NCI-H524 (cell line): ENCODE measurements at regions not wholly inside any gene's neighbourhood (a gene's known extent, or its start where the extent isn't known, plus 50 kb on each side); places are given as distances from the start of the nearest gene placed in this dataset.

Source experiments
- DNase-seq, 2 experiments: peaks; one replicate each; lab custom pipeline; 2025; lab: John Stamatoyannopoulos, UW

DNA sequence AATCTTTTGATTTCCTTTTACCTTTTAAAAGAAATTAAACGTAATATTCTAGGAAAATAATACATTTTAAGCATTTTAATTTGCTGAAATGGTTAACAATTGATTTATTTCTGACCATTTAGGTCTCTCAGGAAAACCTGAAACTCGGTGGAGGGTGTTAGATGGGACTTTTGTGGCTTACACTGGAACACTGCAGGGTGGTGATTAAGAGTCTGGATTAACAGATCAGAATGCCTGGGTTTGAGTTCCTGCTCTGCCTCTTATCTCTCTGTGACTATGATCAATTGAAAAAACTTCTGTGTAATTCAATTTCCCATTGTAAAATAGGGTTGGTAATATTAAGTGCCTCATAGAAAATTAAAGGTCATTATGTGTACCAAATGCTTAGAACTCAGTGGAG is 168.7 kb downstream of the UBE2E3 start:
- DNase-seq = no peak

DNA sequence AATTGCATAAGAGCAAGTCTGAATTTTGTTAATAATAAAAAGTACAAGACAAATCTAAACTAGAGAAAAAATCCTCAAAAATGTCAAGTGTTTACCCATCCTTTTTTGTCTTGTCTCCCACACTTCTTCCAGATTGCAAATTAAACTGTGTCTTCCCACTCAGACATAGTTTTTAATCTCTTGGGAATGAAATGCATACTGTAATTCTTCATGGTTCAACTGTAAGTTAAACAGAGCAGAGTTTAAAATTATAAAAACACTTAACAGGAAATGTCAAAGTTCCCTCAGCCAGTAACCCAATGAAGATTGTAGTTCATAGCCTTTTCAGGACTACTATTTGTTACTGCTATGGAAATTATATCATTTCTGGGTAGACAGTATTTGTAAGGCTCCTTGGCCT is 171.8 kb downstream of the UBE2E3 start:
- no peak for DNase-seq

DNA sequence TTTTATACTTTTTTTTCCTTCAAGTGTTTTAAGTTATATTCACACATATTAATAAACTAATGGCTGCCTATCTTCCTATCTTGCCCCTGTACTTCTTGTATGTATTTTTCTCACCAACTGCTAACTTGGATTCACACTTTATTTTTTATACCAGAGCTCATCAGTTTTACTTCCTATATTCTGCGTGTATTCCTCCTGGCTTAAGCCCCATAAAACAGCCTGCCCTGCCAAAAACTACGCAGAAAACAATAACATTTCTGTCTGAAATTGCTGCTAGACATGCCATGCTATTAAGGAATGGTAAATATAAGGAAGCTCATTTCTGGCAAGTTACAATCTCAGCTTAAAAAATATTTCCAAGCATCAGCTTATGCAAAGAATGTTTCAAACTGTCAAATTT is 172.3 kb downstream of the UBE2E3 start:
- no peak for DNase-seq

DNA sequence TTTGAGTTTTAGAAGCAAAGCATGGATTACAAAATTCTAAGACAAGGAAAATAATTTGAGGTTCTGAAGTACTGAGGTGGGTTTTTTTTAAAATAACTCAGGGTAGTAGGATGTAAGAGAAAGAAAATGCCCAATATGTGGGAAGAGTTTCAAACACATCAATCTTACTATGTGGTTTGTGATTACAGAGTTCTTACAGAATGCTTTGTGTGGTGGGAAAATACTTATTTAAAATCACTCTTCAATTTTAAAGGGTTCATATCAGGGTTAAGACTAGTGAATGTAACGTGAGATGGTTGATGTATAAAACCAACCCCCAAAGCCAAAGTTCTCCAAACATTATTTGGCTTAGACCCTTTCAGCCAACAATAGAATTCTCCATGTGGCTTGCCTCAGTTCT is 173.5 kb downstream of the UBE2E3 start:
- DNase-seq = no peak

DNA sequence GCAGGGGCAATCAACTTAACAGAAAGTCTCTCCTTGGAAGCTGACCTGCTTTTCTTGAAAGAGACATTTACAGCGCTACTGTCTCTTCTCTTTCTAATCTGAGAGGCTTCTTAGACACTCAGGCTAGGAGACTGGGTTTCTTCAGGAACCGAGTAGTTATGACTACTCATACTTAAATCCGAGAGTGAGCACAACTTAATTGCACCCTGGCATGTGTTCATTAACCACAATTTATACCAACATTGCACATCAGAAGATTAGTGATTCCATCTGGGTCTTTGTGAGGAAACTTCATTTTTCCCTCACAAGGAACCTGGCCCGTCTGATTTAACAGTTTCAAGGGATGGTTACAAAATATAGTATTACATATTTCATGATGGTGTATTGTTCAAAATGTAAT is 176.9 kb downstream of the UBE2E3 start:
- no peak for DNase-seq

DNA sequence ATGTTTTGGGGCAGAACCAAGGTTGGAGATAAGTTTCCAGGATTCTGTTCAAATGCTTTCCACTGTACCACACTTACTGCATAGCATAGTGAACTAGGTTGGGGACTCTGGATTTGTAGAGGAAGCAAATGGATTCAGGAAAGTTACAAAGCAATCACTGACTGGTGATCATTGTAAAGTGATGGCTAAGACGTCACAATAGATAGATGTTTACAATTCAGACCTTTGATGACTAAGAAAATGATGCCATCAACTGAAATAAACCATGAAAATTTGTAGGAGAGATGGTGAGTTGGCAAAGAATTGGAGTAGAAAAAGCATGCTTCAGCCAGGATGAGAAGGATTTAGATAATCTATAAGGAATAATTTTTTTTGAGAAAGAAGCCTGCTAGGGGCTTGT is 178.0 kb downstream of the UBE2E3 start:
- DNase-seq = no peak

DNA sequence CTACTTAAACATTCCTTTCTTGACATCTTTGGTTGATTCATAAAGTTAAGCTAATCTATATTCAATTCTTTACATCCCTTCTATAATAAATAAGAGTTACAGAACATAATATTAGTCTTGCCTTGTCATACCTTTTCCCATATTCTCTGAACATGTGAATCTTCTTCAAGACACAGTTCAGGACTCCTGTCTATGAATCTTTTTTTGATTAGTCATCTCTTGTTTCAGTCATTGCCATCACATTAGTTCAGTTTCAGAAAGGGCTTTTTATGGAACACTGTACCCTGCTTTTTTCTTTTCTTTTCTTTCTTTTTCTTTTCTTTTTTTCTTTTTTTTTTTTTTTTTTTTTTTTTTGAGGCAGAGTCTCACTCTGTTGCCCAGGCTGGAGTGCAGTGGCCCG is 181.2 kb downstream of the UBE2E3 start:
- no peak for DNase-seq

DNA sequence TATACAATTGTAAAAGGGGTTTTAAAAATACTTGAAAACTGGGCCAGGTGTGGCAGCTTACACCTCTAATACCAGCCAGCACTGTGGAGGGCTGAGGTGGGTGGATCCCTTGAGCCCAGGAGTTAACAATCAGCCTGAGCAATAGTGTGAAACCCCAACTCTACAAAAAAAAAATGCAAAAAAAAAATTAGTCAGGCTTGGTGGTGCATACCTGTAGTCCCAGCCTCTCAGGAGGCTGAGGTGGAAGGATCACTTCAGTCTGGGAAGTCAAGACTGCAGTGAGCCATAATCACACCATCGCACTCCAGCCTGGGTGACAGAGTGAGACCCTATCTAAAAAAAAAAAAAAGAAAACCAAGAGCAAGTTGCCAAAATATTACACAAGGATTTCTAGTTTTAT is 182.7 kb downstream of the UBE2E3 start:
- no peak for DNase-seq

DNA sequence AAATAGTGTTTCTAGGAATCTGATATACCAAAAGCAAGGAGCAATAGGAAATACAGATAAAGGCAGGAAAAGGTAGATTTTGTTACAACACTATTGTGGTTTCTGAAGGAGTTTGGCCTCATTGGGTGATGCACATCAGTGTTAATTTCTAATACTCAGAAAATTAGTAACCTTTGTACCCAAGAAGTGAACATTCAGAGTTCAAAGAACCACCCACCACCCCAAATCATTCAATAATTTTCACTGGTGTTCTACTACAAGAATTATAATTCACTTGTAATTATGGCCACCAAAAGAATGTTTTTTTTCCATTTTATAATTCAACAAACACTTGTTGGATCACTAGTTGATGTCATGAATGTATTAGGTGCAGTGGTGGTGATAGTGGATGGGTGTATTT is 183.3 kb downstream of the UBE2E3 start:
- DNase-seq = no peak

DNA sequence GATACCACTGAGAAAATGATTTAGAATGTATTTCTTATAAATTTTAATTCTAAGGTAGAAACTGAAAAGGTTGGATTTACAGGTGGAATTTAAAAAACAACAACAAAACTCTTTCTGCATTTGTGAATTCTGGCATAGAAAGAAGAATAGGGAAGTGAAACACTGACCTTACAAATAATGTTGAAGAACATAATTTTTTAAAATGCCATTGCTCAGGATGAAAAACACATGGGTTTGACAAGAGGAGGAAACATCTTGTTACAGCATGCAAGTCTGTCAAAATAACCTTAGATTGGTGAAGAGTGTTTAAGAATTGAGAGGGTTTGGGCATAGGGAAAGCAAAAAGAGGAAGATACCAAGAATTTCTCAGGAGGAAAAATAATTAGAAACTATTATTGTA is 184.3 kb downstream of the UBE2E3 start:
- DNase-seq = no peak

DNA sequence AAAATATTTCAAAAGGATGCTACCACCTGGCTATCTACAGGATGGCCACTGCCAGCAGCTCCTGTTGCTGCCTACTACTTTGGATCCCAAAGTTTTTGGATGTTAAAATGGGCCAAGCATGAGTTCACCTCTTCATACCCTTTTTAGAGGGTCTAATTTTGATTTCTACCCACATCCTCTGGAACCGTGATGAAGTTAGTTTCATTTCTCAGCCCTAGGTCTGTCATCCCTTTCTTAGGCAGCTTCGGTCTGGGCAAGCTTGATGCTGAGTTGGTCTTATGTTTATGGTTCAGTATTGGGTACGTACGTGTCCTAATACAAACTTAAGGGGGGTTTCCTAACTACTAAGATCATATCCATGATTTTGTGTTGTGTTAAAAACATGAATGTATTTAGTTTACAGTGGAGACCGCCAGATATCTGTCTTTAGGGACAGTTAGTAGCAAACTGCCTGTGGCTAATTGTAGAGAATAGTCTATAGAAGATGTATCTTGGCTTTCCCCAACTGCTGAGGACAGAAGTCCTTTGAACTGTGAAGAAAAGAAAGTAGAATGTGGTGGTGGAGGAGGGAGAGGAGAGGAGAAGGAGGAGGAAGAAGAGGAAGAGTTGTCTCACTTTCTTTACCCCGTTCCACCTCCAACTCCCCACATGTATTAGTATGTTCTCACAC is 184.9 kb downstream of the UBE2E3 start:
- no peak for DNase-seq

DNA sequence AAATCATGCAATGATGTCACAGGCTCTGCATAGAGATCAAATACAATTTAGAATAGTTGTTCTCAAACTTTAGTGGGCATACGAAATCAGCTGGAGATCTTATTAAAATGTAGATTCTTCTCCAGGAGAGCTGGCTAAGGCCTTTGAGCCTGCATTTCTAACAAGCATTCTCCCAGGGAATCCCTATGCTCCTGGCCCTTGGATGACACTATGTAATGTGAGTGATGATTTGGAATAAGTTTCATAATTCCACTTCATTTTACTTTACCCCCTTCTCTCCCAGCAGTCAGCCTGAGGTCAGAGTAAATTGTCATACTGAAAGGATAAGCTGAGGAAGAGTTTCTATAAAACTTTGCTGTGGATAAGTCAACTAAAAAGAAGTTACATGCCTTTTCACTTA is 189.1 kb downstream of the UBE2E3 start:
- no peak for DNase-seq

DNA sequence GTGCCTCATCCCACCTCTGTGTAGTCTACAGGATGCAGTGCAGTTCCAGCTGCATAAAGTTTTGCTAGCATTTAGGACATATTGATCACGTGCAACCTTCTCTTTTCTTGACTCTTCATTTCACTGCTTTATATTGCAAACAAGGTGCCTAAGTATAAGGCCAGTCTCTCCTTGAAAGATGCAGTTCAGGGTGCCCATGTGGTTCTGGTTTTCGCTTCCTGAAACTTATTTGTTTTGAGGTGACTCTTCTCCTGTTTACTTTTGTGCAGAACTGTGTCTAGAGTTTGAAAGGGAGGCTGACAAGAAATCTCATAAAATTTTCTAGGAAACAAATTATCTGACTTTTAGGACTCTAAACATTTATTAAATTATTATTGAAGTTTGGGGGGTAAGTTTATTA is 189.9 kb downstream of the UBE2E3 start:
- DNase-seq = no peak

DNA sequence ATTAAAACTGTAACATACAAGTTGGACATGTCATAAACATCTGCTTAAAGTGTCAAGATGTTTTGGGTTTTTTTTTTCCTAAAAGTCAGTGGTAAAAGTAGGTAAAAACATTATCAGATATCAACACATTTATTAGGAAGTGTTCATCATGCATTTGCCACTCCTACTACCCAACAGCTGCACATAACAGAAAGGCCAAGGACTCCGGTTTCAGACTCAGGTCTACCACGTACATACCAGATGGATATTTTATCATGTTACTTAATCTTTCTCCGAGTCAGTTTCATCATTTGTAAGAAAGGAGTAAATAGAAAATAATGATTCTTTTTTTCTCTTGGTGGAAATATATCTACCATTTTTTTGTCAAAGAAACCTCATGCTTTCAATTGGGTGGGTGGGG is 192.3 kb downstream of the UBE2E3 start:
- peak in 1 of 2 experiments; percentile 59 for DNase-seq

DNA sequence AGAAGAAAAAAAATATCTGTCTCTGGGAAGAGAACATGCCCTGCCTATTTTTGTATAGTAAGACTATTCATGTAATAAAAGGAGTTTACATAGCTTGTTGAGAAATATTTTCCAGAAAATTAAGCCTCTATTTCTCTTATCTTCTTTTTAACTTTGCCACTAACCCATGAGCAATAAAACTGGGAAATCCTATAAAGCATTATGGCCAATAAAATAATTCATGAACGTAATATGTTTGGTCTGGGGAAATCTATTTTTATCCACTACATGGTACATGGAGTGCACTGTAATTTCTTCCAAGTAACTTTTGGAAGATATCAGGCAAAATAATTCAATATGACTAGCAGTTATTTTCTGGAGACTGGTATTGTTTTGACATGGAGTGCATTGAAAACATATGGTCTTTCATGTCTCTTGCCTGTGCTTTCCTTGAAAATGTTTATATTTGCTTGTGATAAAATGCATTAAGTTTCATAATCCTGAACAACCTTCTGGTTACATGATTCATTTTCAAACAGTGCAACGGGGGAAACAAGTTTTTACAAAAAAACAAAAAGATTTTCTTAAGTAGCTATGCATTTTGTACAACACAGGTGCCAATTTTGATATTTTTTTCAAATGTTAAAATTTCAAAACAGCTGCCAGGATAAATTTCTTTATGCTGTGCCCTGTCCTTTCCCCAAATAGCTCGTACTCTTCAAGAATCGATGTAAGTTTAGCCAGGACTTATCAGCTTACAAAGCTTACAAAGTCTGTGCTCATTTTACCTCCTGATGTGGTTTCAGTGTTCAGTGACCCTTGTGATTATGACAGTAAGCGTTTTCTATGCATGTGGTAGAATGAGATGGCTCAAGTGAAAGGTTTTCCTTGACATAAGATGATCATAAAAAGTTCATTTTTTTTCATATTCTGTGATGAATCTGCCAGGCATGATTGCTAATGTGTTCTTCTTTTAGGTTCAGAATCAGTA is 194.5 kb downstream of the UBE2E3 start:
- DNase-seq = peak in 1 of 2 experiments; percentile 54

DNA sequence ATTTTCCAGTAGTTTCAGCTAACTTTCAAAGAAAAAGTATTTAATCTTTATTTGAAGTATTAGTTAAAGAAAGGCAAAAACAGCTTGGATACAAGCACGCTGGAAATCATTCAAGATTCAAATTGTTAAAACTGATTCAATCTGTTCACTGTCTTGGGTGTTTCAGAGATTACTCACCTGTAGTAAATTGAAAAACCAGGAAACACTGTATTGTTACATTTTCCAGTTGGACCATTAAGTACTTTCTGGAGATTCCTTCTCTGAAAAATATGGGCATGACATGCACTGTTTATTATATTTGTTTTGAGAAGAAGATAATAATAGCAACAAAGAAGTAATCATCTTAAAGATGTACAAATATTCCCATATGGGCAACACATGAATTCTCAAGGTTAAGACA is 196.1 kb downstream of the UBE2E3 start:
- no peak for DNase-seq

DNA sequence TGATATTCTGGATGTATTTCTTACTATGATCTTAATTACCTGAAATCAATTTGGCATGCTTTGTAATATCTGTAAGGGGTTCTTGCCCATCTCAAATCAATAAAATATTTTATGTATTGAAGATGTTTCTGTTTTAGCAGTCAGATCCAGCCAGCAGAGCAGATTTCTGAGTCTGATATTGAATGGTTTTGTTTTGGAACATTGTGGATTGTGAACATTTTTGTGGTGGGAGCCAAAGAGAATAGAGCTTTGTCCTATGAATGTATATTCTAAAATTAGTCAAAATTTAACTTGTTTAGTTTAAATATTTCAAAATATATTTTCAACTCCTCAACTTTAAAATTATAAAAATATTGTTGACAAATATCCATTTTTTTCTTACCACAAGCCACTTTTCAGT is 197.0 kb downstream of the UBE2E3 start:
- no peak for DNase-seq

DNA sequence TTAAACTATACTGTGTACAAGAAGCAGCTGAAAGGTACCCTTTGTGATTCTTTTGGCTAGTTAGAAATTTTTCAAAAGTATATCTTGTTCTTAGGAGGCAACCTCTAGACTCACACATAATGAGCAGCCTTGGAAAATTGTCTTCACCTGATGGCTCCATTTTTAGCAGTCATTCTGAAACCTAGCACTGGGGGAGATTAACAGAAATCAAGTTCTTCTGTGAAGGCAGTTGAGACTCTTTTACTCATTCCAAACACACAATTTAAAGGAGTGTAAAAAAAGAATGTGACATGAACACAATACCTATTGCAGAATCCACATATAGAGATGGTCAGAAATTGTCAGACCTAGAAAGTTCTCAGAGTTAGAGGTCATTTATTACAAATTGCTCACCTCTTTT is 197.7 kb downstream of the UBE2E3 start:
- DNase-seq = no peak

DNA sequence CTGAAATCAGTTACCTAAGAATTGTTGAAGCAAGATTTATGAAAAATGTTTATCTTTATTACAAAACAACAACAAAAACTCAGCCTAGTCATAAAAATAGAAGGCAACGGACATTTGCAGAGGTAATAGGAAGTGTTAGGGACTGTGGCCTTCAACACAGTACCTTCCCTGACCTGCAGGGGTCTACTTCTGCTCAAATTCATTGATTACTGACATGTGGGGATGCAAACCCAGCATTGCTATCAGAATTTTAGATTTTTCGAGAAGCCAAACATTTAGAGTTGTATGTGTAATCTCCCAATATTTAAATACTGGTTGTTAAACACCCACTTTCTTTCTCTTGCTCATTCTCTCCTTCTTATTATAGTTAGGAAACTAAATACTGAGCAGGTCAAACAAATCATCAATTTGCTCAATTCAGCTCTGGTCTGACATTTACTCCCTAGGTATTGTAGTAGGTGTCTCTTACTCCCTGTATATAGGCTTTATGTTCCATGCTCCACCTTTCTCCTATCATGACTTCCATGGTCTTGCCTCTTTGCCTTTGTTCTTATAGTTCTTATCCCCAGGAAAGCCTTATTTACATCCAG is 198.5 kb downstream of the UBE2E3 start:
- peak in 1 of 2 experiments; percentile 4 for DNase-seq

DNA sequence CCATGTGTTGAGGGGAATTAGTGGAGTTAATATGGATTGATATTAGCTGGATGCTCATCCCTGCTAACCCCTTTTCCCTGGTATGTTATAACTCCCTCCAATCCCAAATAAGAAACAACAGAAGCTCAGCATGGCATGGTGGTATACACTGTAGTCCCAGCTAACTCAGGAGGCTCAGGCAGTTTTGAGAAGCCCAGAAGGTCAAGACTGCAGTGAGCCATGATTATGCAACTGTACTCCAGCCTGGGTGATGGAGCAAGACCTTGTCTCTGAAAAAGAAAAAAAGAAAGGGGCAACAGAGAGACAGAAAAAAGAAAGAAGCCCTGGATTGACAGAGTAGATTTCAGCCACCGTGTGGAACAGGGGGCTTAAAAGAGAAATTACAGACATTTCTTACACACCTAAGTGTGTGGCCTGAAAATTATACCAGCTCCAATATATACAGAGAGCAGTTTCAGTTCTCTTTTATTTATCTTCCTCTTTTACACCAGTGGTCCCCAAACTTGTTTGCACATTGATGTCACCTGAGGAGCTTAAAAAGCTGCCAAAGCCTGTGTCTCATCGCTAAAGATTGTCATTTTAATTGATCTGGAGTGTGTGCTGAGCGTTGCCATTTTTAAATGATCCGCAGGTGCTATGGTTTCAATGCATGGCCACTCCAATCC is 203.6 kb downstream of the UBE2E3 start:
- DNase-seq = peak in 1 of 2 experiments; percentile 77

DNA sequence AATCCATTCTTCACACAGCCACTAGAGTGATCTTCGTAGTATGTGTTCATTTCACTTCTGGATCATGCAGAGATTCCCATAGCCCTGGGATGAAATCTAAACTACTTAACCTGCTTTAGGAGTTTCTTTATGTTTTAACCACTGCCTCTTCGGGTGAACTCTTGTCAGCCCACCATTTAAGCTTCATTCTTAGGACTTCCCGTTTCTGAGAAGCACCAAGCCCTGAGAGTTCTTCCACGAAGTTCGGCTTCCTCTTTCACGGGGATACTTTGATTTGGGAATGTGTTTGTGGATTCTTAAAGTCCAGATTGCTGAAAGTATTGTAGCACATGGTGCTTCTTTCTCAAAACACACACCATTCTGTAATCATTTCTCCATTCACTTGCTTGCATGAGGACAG is 205.0 kb downstream of the UBE2E3 start:
- DNase-seq = no peak

DNA sequence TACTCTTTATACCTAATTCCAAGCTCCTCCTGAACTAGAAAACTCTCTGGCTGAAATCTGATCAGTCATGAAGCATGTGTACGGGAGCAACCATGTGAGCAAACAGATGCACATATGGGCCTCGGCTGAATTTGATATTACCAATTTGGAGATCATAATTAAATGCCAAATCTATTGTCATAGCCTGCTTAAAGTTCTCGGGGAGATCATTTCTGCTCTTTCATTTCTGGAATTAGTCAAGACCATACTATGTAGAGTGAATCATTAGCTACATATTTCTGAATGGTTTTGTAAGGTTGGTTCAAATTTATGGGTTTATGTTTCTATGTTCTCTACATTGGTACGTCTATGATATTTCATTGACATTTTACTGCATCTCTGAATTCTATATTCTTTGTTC is 205.5 kb downstream of the UBE2E3 start:
- peak; percentile 43 to 77 for DNase-seq
